Ovary (tissue), 3 donors: ENCODE measurements at regions not wholly inside any gene's neighbourhood (a gene's known extent, or its start where the extent isn't known, plus 50 kb on each side); places are given as distances from the start of the nearest gene placed in this dataset.
"Not testable (repeated sequence)": the region's sequence is repeated elsewhere in the genome, so short reads cannot be mapped to it uniquely, and the experiment has no call there.

Experiments used
- CTCF ChIP-seq, 3 donors: fragments of 450-650 bp in 2 of 3; fragments of 200-600 bp in 1 of 3; IDR thresholded peaks; one replicate each; pipeline versions ENCODE4 v1.5.1 to v1.8.0; 2016 to 2022; ENCODE audit warnings: antibody characterized with exemption in 3 of 3, mild to moderate bottlenecking in 1 of 3
- EP300 ChIP-seq: sonication (generic); formaldehyde crosslinking; IDR thresholded peaks from one replicate; pipeline ENCODE4 v1.6.1; 2017; ENCODE audit warnings: antibody characterized with exemption
- POLR2A ChIP-seq: fragments of 450-650 bp; IDR thresholded peaks from one replicate; pipeline ENCODE4 v1.6.1; 2017; ENCODE audit warnings: antibody characterized with exemption, mild to moderate bottlenecking, moderate library complexity
- donor health status: DM: no; HTN: no; CAD: no.

- TF ChIP-seq POLR2A; CTCF (IDR thresholded peaks at IDR 0.05); EP300: not testable (repeated sequence)
These were observed 886.1 kb downstream of the KCNT2 start for GRCh38 chr1:195722146-195722545.
